GM18951 (cell line): ENCODE measurements at regions not wholly inside any gene's neighbourhood (a gene's known extent, or its start where the extent isn't known, plus 50 kb on each side); places are given as distances from the start of the nearest gene placed in this dataset.
"Not testable (repeated sequence)": the region's sequence is repeated elsewhere in the genome, so short reads cannot be mapped to it uniquely, and the experiment has no call there.

ENCODE experiments used
- POLR2A ChIP-seq: IDR thresholded peaks from 4 replicates; pipeline ENCODE4 v1.6.1; 2011; ENCODE audit warnings: mild to moderate bottlenecking; ENCODE audit not compliant: insufficient read length, insufficient read depth; ENCODE audit errors: extremely low read depth
- in situ Hi-C: fragments of 300-500 bp; cut with MboI; formaldehyde crosslinking; loops from one replicate; pipeline ENCODE4 v1.12.0; 2022; ENCODE audit warnings: low sequenced_read_pairs, mixed read lengths, inconsistent platforms; ENCODE audit not compliant: unreplicated experiment

DNA sequence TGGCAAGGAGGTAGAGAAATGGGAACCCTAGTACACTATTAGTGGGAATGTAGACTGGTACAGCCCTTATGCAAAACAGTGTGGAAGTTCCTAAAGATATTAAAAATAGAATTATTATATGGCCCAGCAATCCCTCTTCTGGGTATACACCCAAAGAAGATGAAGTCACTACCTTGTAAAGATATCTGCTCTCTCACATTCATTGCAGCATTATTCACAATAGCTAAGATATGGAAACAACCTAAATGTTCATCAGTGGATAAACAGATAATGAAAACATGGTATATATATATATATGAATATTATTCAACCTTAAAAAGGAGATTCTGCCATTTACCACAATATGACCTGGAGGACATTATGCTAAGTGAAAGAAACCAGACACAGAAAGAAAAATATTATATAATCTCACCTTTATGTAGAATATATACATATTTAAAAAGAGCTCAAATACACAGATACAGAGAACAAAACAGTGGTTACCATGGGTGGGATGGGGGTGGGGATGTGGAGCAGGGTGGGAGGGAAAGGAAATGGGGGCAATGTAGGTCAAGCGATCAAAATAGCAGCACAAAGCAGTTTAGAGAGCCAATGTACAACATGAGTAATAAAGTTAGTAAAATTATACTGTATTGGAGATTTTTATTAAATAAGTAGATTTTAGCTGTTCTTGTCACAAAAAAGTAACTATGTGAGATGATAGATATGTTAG is 138.6 kb downstream of the SPRY1 start:
- in situ Hi-C loops = no loop called here
- no peak for TF ChIP-seq POLR2A

DNA sequence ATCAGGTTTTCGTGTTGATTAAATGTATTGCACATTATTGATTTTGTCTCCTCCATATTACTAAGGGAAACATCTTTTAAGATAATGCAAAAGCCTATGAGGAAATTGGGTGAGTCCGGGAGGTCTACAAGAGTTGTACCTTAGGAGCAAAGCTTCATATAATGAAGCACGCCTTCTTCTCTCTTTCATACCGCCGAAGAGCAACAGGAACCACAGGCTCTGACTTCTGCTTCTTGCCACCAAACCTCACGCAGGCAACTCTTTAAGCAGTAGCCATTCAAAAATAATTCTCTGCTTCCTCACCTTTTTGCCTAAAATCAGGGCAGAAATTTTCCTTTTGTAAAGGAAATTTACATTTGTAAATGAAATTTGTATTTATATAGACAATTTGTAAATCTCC is 139.6 kb downstream of the SPRY1 start:
- TF ChIP-seq POLR2A = no peak
- in situ Hi-C loops = no loop called here

DNA sequence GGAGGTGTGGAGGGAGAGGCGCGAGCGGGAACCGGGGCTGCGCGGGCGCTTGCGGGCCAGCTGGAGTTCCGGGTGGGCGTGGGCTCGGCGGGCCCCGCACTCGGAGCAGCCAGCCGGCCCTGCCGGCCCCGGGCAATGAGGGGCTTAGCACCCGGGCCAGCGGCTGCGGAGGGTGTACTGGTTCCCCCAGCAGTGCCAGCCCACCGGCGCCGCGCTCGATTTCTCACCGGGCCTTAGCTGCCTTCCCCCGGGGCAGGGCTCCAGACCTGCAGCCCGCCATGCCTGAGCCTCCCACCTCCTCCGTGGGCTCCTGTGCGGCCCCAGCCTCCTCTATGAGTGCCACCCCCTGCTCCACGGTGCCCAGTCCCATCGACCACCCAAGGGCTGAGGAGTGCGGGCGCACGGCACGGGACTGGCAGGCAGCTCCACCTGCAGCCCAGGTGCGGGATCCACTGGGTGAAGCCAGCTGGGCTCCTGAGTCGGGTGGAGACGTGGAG is 141.4 kb downstream of the SPRY1 start:
- in situ Hi-C loops = not testable (repeated sequence)

DNA sequence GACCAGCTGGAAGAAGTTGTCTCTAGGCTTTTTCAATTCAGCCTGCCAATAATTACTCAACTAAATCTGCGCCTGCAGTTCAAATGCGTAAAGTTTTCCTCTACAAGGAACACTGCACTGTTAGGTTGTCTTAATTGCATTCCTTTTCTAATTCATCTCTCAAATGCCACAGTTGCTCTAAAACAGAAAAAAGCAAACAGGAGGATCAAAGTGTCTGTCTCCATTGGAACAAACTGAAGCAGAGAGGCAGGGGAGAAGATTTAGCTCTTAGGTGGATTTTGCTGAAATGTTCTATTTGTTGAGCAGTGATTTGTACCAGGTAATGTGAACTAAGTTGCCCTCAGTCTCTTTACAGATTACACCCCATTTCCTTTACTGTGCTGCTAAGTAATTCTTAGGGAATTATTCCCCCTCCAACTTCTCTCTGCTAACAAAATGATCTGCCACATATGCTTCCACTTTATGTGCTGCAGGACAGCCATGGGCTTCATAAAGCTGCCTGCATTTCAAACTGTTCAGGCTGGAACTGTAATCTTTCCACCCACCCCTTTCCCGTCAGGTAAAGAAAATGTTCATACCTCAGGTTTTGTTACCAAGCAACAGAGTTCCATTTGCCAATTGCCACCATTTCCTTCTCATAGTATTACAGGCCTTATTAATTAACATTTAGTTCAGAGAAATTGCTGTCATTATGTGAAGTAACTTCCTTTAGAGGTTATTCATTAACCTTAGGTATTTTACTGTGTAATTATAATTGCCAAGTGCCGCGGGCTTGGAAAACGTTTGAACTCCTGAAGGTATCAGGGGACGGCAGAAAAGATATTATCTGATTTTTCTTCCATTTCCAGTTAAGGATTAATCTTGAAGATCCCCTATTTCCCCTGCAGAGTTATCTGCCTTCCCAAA is 149.3 kb downstream of the SPRY1 start:
- TF ChIP-seq POLR2A = no peak

DNA sequence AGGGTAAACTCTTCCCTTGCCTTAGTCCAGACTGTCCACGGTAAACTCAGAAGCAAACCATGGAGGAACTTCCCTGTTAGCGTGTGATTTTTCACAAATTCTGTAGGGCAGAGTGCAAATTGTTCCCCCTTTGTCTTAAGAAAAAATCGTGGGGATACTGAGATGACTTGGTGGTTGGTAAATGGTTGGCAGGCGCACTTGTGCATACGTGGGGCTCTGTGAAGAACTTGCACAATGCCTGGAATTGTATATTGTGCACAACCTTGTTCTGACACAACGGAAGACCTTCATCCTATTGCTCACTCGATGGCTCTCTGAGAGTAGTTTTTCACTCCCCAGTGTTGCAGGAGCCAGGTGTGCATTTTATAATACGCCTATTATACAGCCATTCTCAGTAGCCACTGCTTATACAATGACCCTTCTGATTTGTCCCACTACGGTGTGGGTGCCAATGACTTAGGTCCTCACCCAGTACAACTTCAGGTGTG is 150.0 kb downstream of the SPRY1 start:
- no peak for TF ChIP-seq POLR2A
- in situ Hi-C loops = no loop called here

More for the DNA sequence above, 149.3 kb downstream of the SPRY1 start:
- in situ Hi-C loops = no loop called here

DNA sequence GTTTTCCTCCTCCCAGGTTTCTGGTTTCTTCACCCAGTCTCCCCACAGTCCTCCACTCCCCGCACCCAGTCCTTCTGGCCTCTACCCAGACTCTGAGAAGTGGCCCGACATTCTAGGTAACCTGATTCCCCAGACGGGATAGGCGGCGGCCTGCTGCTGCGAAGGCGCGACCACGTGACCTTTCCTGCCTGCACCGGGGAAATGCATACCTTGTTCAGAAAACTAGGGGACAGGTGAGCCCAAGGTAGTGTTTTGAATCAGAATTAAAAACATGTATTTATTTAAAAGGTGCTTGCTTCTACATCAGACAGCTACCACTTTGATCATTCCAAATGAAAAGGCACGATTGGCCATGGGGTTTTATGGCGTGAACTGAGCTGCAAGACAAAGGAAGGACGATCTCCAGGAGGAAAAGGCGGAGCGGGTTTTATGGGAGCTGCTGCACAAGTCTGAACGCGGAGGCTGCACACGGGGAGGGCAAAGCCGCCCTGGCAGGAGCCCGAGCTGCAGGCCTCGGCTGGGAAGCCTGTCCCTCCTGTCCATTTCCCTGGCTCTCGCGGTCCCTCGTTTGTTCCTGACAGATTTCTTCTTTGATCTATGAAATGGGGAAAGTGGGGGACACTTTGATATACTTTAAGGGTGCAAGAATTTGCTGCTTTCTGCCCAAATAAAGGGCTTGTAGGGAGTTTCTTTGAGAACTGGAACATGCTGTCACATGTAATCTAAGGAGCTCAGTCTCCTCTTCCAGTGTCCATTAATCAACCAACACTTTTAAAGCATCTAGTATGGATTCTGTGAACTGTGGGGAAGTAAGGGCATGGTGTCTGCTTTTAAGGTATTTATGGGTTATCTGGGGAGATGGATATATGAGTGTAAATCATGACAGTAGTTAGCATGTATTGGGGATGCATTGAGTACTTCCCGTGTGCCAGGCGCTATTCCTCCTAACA is 150.9 kb downstream of the SPRY1 start:
- in situ Hi-C loops = no loop called here
- TF ChIP-seq POLR2A = no peak

DNA sequence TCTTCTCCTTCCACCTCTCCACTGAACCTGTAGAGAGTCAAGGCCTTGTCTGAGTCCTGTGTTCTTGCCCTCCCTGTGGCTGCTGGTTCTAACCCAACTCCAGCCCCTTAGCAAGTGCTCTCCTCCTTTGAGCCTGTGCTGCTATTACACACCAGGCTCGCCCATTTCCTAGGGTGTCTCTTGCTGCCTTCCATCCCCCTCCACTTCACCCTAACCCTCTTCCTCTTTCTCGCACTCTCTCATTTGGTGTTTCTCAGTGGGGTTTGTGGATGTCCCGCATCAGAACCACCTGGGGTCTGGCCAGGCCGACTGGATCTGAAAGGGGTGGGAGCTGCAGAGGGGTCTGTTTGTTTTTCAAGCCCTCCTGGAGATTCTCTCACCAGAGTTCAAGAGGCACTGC is 156.7 kb downstream of the SPRY1 start:
- in situ Hi-C loops = no loop called here
- TF ChIP-seq POLR2A = no peak

DNA sequence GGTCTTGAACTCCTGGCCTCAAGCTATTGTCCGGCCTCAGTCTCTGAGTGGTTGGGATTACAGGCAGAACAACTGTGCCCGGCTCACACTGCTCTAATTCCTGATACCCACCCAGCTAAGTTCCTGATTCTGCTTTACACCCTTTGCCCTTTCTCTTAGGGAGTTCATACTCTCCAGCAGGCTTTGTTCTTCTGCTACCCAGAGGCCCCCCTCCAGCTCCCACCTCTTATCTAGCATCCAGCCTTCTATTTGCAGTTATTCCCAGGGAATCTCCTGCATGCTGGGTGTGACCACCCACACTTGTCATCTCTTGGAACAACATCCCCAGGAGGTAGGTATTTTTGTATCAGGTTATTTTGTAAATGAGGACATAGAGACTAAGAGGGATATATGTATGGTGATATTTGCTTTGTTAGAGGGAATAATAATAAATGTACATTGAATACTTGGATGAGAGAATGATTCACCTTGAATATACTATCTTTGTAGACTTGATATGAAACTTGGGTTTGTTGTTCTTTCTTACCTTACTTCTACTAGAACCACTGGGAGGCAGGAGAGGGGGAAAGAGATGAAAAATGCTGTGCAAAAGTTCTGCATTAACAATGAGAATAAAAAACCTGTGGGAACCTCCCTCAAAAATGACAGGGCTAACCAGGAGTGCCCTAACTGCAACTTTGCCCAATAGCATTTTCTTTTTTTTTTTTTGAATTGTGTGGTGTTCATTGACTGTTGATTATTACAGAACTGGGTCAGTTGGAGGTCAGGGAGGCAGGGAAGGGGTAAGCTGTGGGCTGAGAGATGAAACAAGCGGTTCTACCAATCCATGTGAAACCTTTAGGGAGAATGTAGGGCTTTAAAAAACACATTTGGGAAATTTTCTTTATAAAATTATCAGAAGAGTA is 157.4 kb downstream of the SPRY1 start:
- no peak for TF ChIP-seq POLR2A
- in situ Hi-C loops = no loop called here

DNA sequence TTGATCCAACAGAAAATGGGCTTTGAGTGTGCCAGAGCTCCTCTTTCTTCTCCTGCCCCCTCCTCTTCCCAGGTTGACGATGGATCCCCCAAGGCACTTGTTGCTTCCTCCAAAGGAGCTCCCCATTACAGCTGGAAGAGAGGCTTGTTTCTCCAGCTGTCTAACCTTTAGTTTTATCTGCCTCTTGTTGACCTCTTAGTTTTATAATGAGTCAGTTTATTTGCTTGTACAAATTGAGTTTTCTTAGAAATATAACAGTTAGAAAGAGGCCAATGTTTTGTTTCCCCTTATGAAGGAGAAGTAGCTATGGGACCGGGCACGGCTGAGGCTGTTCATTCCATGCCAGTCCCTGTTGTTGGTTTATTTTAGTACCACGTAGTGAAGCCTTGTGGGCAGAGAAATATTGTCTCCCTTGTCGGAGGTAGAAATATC is 158.2 kb downstream of the SPRY1 start:
- in situ Hi-C loops = no loop called here
- no peak for TF ChIP-seq POLR2A

DNA sequence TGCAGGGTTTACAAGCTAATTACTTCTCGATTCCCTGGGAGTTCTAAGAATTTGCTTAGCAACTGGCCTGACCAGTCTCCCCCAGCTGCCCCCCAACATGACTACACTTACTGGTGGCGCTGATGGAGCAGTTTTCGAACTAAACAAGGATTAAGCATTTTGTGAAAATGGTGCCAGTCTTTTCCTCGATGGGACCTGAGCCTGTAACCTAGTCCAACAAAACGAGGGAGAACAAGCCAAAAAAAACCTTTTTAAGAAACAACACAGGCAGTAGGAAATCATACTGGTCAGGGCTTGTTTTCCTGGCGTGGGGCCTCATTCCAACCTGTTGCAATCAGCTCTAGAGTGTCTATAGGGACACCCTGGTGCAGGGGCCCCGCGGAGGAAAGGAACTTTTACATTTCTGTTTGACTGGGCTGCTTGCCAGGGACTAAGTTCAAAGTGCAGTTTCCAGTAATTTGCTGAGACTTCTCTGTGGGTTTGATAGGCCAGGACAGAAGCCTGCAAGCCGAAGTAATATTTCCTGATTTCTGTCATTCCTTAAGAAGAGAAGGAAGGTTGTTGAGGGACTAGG is 158.7 kb downstream of the SPRY1 start:
- no peak for TF ChIP-seq POLR2A
- in situ Hi-C loops = no loop called here

DNA sequence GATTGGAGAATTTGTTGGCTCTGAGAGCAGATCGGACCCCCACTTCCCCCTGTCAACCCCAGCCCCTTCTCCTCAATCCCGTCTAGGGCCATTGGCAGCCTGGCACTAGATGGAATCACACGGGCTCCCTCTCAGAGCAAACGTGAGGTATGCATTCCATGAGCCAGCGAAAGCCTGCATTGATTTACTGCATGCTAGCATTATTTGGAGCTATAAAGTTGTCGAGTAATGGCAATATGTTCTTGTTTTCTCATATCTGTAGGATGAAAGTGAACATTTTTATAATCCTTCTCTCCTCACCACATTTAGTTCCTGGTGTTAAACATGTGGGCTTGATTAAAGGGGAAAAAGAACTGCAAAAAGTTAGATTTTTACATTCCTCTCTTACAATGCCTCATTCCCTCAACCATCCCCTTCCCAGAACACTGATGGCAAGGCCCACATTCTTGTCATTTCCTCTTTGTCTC is 159.2 kb downstream of the SPRY1 start:
- no peak for TF ChIP-seq POLR2A
- in situ Hi-C loops = no loop called here
